Activated T-helper 2 cell treated with anti-CD3 and anti-CD28 coated beads, Interferon-gamma antibody, Interleukin-2, Interleukin-4, amounts not matched to agents 10 μg/mL and 5 μg/mL and 100 μg/mL, durations not matched to agents 14 hours and 24 hours and 36 hours (primary cell): ENCODE measurements at regions not wholly inside any gene's neighbourhood (a gene's known extent, or its start where the extent isn't known, plus 50 kb on each side); places are given as distances from the start of the nearest gene placed in this dataset.

ENCODE experiments used
- DNase-seq: peaks from one replicate; pipeline ENCODE4 v3.0.0; 2021; ENCODE audit warnings: low spot score
- H3K27ac Mint-ChIP-seq: one replicate; pipeline ENCODE4 v1.8.0; 2021; ENCODE audit warnings: mixed read lengths
- H3K27me3 Mint-ChIP-seq: one replicate; pipeline ENCODE4 v1.8.0; 2021; ENCODE audit warnings: low read depth, mixed read lengths
- H3K36me3 Mint-ChIP-seq: one replicate; pipeline ENCODE4 v1.8.0; 2021; ENCODE audit warnings: low read depth, mixed read lengths
- H3K4me1 Mint-ChIP-seq: one replicate; pipeline ENCODE4 v1.8.0; 2021; ENCODE audit warnings: low read depth, mixed read lengths
- H3K4me3 Mint-ChIP-seq: one replicate; pipeline ENCODE4 v1.8.0; 2021; ENCODE audit warnings: low read depth, mild to moderate bottlenecking, moderate library complexity, mixed read lengths
- H3K9me3 Mint-ChIP-seq: one replicate; pipeline ENCODE4 v1.8.0; 2021; ENCODE audit warnings: mixed read lengths
- intact Hi-C: fragments of 100-400 bp; cut with micrococcal nuclease; formaldehyde crosslinking; loops from one replicate; pipeline ENCODE4 v1.15.1; 2023

DNA sequence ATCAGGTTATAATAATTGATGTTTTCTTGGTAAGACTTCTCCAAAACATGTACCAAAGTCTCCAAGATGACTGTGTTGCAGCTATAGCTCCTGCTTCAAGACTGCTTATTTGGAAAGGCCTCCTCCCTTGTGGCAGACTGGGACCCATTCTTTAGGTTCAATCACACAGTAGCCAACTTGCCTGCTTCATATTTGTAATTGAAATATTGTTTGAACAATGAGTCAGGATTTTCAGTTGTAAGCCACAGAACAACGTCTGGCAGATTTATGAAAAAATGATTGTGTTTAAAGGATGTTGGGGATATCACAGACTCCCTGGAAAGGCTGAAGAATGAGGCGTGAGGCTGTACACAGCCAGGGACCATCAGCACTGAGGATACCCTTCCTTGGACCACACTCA lies 458.9 kb downstream of the MED10 start:
- Mint-ChIP-seq H3K27me3 (no peaks in the 10 kb centered on the region), H3K36me3 (no peaks in the 10 kb centered on the region), H3K4me3 (no peak overlapping the region), H3K27ac (no peak overlapping the region), H3K9me3 (no peaks in the 10 kb centered on the region), H3K4me1 (no peaks in the 10 kb centered on the region)
- intact Hi-C loops: no loop called here
- DNase-seq: no peak

DNA sequence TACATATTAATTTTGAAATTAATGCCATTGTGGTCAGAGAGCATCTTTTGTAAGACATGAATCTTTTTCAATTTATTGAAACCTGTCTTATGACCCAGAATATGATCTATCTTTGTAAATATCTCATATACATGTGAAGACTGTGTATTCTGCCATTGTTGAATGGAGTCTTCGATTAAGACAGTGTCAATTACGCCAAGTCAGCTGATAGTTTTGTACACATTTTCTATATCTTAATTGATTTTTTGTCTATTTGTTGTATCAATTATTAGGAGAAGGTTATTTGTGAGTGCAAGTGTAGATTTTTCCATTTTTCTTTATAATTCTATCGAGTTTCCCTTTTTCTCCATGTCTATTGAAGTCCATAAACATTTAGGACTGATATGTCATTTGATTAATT lies 471.6 kb downstream of the MED10 start:
- no peak overlapping the region for H3K27ac Mint-ChIP-seq
- H3K36me3 Mint-ChIP-seq: no peaks in the 10 kb centered on the region
- intact Hi-C loops: no loop called here
- peaks cover 6% of the 10 kb centered on the region for H3K9me3 Mint-ChIP-seq
- H3K27me3 Mint-ChIP-seq: no peaks in the 10 kb centered on the region
- DNase-seq: no peak
- H3K4me3 Mint-ChIP-seq: no peak overlapping the region
- no peaks in the 10 kb centered on the region for H3K4me1 Mint-ChIP-seq

DNA sequence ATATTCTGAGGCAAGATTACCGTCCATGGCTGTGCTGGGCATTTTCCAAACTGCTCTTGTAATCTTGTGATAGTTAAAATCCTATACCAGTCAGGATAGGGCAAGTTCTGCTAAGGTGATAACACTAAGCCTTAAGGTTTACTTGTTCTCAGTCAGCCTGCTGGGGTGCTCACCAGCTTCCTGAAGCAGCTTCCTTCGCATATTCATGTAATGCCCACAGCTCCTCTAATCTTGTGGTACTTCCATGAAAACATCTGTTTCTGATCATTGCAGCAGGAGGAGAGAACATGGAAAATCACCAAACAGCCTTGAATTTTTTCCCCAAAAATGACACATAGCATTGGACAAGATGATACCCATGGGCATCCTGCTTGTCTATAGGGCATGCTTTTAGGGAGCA lies 473.2 kb downstream of the MED10 start:
- no peaks in the 10 kb centered on the region for H3K4me1 Mint-ChIP-seq
- no peak overlapping the region for H3K27ac Mint-ChIP-seq
- H3K9me3 Mint-ChIP-seq: peaks cover 13% of the 10 kb centered on the region
- DNase-seq: no peak
- no peak overlapping the region for H3K4me3 Mint-ChIP-seq
- intact Hi-C loops: no loop called here
- no peaks in the 10 kb centered on the region for H3K36me3 Mint-ChIP-seq
- H3K27me3 Mint-ChIP-seq: no peaks in the 10 kb centered on the region

DNA sequence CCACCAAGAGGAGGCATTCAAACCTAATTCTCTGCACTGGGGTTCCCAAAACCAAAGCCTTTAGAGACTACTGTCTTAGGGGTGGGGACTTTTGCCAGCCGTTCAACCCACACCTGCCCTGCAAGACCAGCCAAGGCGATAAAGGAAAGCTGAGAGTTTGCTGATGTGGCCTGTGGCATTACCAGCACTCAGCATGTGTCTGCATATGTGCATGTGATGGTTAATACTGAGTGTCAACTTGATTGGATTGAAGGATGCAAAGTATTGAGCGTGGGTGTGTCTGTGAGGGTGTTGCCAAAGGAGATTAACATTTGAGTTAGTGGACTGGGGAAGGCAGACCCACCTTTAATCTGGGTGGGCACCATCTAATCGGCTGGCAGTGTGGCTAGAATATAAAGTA lies 474.2 kb downstream of the MED10 start:
- Mint-ChIP-seq H3K27me3 (no peaks in the 10 kb centered on the region), H3K36me3 (no peaks in the 10 kb centered on the region), H3K27ac (no peak overlapping the region), H3K9me3 (peaks cover 13% of the 10 kb centered on the region), H3K4me3 (no peak overlapping the region), H3K4me1 (no peaks in the 10 kb centered on the region)
- DNase-seq: no peak
- intact Hi-C loops: no loop called here

DNA sequence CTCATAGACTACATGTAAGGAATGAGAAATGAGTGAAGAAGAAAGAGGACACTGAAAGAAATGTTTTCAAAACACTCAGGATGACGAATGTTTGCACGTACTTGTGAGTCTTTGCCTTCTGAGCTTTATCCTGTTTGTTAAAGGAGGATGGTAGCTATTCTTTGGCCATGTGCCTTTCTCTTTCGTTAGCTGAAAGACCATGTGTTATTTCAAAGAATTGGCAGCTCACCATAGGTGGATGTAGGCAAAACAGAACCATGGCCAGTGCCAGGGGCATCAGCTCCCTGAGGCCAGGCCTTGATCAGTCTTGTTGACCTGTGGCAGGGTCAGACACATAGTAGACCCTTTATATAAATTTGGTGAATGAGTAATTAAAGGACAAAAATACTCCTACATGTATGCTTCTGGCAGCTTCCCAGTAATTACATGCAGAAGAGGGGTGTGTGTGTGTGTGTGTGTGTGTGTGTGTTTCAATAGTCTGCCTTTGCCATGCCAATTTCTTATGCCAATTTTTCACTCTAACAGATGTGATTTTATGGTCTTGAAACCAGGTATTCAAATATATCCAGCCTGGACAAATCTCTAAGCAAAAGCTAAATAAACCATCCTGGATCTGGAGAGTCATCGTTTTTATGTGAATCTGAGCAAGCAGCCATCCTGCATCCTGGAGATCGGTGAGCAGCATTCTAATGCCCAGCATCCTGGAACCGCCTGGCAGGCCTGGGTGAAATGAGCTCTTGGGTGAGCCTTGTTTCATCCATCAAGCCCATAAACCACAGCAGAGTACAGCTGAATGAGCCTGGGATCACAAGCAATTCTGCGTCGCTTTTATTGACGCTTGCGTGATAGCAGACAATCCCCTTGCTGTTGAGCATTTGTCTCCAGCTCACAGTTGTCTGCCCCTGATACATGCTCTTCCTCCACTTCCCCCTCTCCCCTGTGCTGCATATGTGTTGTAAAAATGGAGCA lies 475.4 kb downstream of the MED10 start:
- peaks cover 13% of the 10 kb centered on the region for H3K9me3 Mint-ChIP-seq
- H3K36me3 Mint-ChIP-seq: no peaks in the 10 kb centered on the region
- intact Hi-C loops: no loop called here
- H3K27ac Mint-ChIP-seq: no peak overlapping the region
- no peaks in the 10 kb centered on the region for H3K4me1 Mint-ChIP-seq
- no peak for DNase-seq
- H3K4me3 Mint-ChIP-seq: no peak overlapping the region
- H3K27me3 Mint-ChIP-seq: no peaks in the 10 kb centered on the region

DNA sequence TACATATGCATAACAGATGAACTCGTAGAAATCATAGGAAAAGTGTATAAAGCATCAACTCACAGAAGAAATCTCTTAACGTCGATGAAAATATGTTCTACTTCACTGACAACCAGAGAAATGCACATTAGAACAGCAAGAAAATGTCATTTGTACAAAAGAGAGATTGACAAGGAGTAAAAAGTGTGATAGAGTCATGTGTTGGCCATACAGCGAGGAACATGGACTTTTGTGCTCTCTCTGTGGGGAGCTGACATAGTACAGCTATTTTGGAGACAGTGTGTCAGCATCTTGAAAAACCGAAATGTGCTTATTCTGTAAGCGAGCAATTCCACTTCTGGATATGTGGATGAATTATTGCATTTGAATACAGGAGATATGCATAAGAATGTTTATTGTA lies 477.9 kb downstream of the ICE1 start:
- Mint-ChIP-seq H3K36me3 (no peaks in the 10 kb centered on the region), H3K27me3 (no peaks in the 10 kb centered on the region), H3K9me3 (peaks cover 13% of the 10 kb centered on the region), H3K4me3 (no peak overlapping the region), H3K4me1 (no peaks in the 10 kb centered on the region), H3K27ac (no peak overlapping the region)
- intact Hi-C loops: no loop called here
- no peak for DNase-seq

DNA sequence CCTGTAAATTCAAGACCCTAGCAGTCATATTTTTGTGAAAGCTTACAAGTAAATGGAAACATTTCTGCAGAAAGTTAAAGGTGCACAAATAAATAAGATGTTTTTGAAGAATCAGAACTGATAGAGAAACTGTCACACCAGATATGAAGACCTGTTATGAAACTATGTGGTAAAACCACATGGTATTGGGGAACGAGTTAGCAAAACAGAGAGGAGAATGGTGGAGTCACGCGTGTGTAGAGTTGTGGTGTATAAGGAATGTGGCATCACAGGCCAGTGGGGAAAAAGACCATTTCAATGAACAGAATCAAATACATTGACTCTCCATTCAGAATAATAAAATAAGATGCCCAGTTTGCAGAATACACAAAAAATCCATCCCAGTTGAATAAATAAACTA lies 477.2 kb downstream of the ICE1 start:
- no peaks in the 10 kb centered on the region for H3K36me3 Mint-ChIP-seq
- H3K27ac Mint-ChIP-seq: no peak overlapping the region
- no peaks in the 10 kb centered on the region for H3K27me3 Mint-ChIP-seq
- DNase-seq: no peak
- H3K4me1 Mint-ChIP-seq: no peaks in the 10 kb centered on the region
- H3K9me3 Mint-ChIP-seq: peaks cover 13% of the 10 kb centered on the region
- intact Hi-C loops: no loop called here
- no peak overlapping the region for H3K4me3 Mint-ChIP-seq

DNA sequence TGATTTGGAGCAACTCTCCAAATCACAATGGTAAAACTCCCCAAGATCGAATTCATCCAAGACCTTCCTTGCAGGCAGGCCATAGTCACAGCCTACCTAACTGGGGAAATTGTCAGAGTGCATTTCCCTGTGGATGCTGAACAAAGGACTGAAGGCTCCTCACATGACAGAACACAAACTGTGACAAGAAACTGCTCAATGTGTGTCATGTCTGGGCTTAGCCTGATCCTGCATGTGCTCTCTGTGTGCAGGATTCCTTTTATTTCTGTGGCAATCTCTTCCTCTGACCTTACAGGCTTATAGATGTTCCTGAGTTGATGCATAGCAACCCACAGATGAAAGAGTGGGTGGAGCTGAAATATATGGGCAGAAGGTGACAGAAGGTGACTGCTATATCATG lies 465.8 kb downstream of the ICE1 start:
- Mint-ChIP-seq H3K36me3 (no peaks in the 10 kb centered on the region), H3K27ac (no peak overlapping the region), H3K9me3 (no peaks in the 10 kb centered on the region), H3K4me3 (no peak overlapping the region), H3K27me3 (no peaks in the 10 kb centered on the region), H3K4me1 (peaks cover 2% of the 10 kb centered on the region)
- intact Hi-C loops: loop anchor here (10.0 kb wide), 1 partner anchor 393 kb away; no protein-coding TSS in a partner anchor
- no peak for DNase-seq

DNA sequence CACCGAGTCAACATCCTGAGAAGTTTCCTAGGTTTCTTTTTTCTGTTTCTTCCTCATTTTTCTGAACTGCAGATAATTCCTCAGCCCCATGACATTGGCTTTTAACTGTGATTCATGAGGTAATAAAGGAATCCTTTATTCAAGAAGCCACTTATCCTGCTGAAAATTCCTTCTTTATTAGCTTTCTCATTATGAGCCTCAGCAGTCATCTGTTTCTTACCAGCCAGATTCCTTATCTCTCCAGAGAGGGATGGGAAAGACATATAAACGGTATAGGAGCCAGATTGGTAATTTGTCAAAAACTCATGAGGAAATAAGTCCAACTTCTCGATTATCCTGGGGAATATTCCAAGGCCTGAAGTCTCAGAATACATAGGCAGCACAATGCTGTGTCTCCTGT lies 465.4 kb downstream of the ICE1 start:
- H3K27me3 Mint-ChIP-seq: no peaks in the 10 kb centered on the region
- DNase-seq: no peak
- no peak overlapping the region for H3K4me3 Mint-ChIP-seq
- H3K9me3 Mint-ChIP-seq: no peaks in the 10 kb centered on the region
- H3K27ac Mint-ChIP-seq: no peak overlapping the region
- H3K36me3 Mint-ChIP-seq: no peaks in the 10 kb centered on the region
- peaks cover 2% of the 10 kb centered on the region for H3K4me1 Mint-ChIP-seq
- intact Hi-C loops: loop anchor here (10.0 kb wide), 1 partner anchor 393 kb away; no protein-coding TSS in a partner anchor

DNA sequence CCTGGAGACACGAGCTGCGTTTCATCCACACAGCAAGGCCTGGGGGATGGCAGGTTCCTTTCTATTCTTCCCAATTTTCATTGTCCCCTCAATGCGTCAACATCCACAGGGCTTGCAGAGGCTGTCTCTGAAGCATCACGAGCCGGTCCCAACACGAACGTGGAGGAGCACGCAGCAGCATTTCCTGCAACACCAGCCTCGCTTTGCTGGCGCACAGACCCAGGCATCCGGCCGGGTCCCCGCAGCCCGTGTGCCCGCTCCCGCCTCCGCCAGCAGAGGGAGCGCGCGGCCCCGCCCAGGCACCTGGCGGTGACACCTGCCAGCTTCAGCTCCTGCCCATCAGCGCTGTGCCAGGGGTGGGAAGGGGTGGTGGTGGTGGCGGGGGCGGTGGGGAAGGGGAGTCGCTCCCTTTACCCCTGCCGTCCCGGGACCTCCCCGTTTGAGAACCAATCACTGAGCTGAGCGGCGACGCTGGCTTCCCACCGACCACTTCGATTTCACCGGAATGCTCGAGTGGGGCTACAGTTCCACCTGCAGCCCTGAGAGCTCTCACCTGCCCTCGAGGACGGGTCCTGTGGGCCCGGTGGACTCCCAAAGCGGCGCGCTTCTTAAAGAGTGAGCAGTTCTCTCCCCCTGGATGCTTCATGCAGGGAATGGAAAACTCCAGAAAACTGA lies 464.5 kb downstream of the ICE1 start:
- Mint-ChIP-seq H3K27me3 (no peaks in the 10 kb centered on the region), H3K27ac (no peak overlapping the region), H3K4me3 (no peak overlapping the region), H3K9me3 (no peaks in the 10 kb centered on the region), H3K36me3 (no peaks in the 10 kb centered on the region), H3K4me1 (peaks cover 2% of the 10 kb centered on the region)
- DNase-seq: peak; percentile 34
- intact Hi-C loops: loop anchor here (10.0 kb wide), 1 partner anchor 392 kb away; no protein-coding TSS in a partner anchor

DNA sequence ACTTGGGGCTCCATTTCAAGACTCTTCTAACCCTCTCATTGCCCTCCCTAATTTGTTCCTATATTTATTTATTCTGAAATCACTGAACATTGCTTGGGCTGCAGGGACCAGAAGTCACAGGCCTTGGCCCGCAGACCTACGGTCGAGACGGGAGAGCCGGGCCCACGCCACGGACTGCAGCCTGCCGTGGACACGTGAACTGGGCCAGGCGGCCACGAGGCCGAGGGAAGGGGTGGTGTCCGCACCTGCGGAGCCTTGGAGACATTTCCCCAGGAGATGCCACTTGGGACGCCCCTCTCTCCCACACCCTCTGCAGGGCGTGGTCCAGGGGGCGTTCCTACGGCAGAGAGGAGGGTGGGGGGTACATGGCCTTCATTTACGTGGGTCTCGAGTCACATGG lies 463.9 kb downstream of the ICE1 start:
- Mint-ChIP-seq H3K36me3 (no peaks in the 10 kb centered on the region), H3K27ac (no peak overlapping the region), H3K4me3 (no peak overlapping the region), H3K9me3 (no peaks in the 10 kb centered on the region), H3K27me3 (no peaks in the 10 kb centered on the region), H3K4me1 (peaks cover under 1% of the 10 kb centered on the region)
- intact Hi-C loops: loop anchor here (10.0 kb wide), 1 partner anchor 392 kb away; no protein-coding TSS in a partner anchor
- DNase-seq: no peak

DNA sequence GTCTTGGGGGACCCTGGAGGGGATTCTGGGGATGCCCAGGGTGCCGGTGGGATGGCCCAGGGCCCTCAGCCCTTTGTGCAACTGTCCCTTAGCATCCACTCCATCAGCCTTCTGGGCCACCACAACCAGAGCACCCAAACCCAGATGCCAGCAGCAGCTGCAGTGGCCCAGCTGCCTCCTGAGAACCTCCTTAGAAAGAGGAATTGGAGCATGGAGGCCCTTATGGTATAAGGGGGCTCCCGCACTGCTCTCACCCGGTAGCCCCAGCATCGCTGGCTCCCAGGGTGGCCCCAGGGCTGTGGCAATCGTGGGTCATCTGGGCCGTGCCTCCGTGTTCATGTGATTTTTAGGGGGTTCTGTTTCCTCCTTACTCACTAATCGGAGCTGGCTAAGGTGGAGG lies 463.3 kb downstream of the ICE1 start:
- H3K4me1 Mint-ChIP-seq: no peaks in the 10 kb centered on the region

DNA sequence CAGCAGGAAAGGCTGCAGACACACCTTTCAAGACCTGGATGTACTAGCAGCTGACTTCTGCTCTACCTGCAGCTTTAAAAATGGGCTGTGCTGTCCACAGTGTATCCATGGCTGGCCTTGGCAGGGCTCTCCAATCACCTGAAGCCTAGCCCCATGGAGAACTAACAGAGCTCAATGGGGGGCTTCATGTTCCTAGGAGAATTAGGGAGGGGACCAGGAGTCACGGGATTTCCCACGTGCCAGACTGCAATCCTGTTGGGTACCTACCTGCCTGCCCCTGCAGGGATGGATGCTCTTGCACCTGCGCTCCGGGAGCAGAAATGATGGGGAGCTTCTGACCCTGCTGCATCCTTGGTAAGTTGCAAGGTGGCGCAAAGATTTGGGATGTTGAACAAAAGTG lies 462.1 kb downstream of the ICE1 start:
- Mint-ChIP-seq H3K4me3 (no peak overlapping the region), H3K27ac (no peak overlapping the region), H3K4me1 (no peaks in the 10 kb centered on the region)

More for the DNA sequence above, 463.3 kb downstream of the ICE1 start:
- Mint-ChIP-seq H3K27me3 (no peaks in the 10 kb centered on the region), H3K36me3 (no peaks in the 10 kb centered on the region), H3K4me3 (no peak overlapping the region), H3K9me3 (no peaks in the 10 kb centered on the region), H3K27ac (no peak overlapping the region)
- DNase-seq: no peak
- intact Hi-C loops: loop anchor here (10.0 kb wide), 1 partner anchor 391 kb away; no protein-coding TSS in a partner anchor

More for the DNA sequence above, 462.1 kb downstream of the ICE1 start:
- intact Hi-C loops: loop anchor here (10.0 kb wide), 1 partner anchor 390 kb away; no protein-coding TSS in a partner anchor
- no peak for DNase-seq
- Mint-ChIP-seq H3K27me3 (no peaks in the 10 kb centered on the region), H3K36me3 (no peaks in the 10 kb centered on the region), H3K9me3 (no peaks in the 10 kb centered on the region)
